Chondrocyte (in vitro differentiated cells): ENCODE measurements at regions not wholly inside any gene's neighbourhood (a gene's known extent, or its start where the extent isn't known, plus 50 kb on each side); places are given as distances from the start of the nearest gene placed in this dataset.

Source experiments
- DNase-seq: peaks from one replicate; pipeline ENCODE4 v3.0.0; 2021; ENCODE audit warnings: mixed read lengths, low spot score
- H3K27ac Mint-ChIP-seq: one replicate; pipeline ENCODE4 v1.8.0; 2021; ENCODE audit warnings: mild to moderate bottlenecking, moderate library complexity, mixed read lengths; ENCODE audit not compliant: unreplicated experiment
- H3K27me3 Mint-ChIP-seq: 2 replicates; pipeline ENCODE4 v1.8.0; 2021; ENCODE audit warnings: low read depth, mixed read lengths
- H3K36me3 Mint-ChIP-seq: 2 replicates; pipeline ENCODE4 v1.8.0; 2021; ENCODE audit warnings: low read depth, mixed read lengths
- H3K4me1 Mint-ChIP-seq: 2 replicates; pipeline ENCODE4 v1.8.0; 2021; ENCODE audit warnings: low read depth, mild to moderate bottlenecking, mixed read lengths
- H3K4me3 Mint-ChIP-seq: one replicate; pipeline ENCODE4 v1.8.0; 2021; ENCODE audit warnings: mild to moderate bottlenecking, moderate library complexity, mixed read lengths; ENCODE audit not compliant: unreplicated experiment
- H3K9me3 Mint-ChIP-seq: 2 replicates; pipeline ENCODE4 v1.8.0; 2021; ENCODE audit warnings: low read depth, mixed read lengths
- CTCF ChIP-seq: fragments of 200-600 bp; sonication (generic); IDR thresholded peaks from 2 replicates; pipeline ENCODE4 v1.5.0; 2021; ENCODE audit warnings: antibody characterized with exemption, mild to moderate bottlenecking, moderate library complexity

DNA sequence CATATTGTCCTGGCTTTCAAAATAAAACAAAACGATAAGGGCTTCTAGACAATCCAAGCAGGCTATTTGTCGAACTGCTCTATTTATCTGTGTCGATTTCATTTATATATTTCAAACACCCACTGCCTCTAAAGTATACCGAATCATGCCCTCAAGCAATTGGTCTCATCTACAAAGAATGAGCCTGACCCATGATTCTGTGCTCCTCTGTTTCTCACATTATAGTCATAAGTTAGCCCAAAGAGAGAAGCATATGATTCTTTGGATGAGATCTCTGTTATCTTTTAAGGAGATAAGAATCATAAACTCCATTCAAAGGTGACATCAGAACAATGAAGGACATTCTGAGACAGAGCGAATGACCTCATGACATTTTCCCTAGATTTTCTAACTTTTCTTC, 191.1 kb downstream of the MAP2K6 start:
- no peak for DNase-seq
- Mint-ChIP-seq H3K9me3 (no peaks in the 10 kb centered on the region), H3K4me3 (no peak overlapping the region), H3K4me1 (peaks cover 40% of the 10 kb centered on the region), H3K27me3 (no peaks in the 10 kb centered on the region), H3K36me3 (no peaks in the 10 kb centered on the region), H3K27ac (no peak overlapping the region)
- no peak for TF ChIP-seq CTCF

DNA sequence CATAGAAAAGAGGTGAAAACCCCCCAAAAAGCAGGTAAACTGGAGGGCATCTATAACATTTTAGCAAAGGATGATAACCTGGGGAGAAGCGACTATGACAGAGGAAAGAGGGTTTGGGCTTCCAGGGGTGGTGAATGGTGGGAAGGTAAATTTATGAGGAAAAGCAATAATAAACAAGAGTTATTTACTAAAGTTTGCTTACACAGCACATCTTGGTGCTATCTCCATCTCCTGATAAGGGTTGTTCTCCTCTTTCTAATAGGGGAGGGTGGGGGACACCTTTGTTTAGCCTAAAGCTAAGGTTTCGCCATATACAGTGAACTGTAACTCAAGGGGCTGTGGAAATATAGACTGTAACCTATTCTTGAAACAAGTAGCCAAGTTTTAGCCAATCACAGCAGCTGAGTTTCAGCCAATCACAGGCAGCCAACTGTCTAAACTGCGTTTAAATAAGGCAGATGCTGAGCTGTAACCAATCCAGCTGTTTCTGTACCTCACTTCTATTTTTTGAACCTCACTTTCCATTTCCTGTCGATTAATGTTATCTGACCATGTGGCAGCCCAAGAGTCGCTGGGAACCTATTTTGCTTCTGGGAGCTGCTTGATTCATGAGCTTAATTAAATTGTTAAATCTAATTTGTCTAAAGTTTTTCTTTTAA, 191.8 kb downstream of the MAP2K6 start:
- peaks cover 40% of the 10 kb centered on the region for H3K4me1 Mint-ChIP-seq
- DNase-seq = no peak

GRCh38 chr17:69607162-69607834, 192.8 kb downstream of the MAP2K6 start:
- Mint-ChIP-seq H3K27me3 (no peaks in the 10 kb centered on the region), H3K9me3 (no peaks in the 10 kb centered on the region), H3K4me3 (no peak overlapping the region), H3K36me3 (no peaks in the 10 kb centered on the region), H3K4me1 (peaks cover 40% of the 10 kb centered on the region), H3K27ac (peak overlapping the region; percentile 62)
- DNase-seq = no peak
- peak; percentile 98 for TF ChIP-seq CTCF

More for the DNA sequence above, 191.8 kb downstream of the MAP2K6 start:
- Mint-ChIP-seq H3K4me3 (no peak overlapping the region), H3K9me3 (no peaks in the 10 kb centered on the region), H3K27ac (no peak overlapping the region), H3K27me3 (no peaks in the 10 kb centered on the region), H3K36me3 (no peaks in the 10 kb centered on the region)
- no peak for TF ChIP-seq CTCF

- Mint-ChIP-seq H3K4me3 (no peak overlapping the region), H3K27ac (peak overlapping the region; percentile 62), H3K4me1 (peaks cover 40% of the 10 kb centered on the region), H3K27me3 (no peaks in the 10 kb centered on the region), H3K9me3 (no peaks in the 10 kb centered on the region), H3K36me3 (no peaks in the 10 kb centered on the region)
- no peak for TF ChIP-seq CTCF
- DNase-seq = no peak
These were observed 193.6 kb downstream of the MAP2K6 start for GRCh38 chr17:69608141-69608540.

DNA sequence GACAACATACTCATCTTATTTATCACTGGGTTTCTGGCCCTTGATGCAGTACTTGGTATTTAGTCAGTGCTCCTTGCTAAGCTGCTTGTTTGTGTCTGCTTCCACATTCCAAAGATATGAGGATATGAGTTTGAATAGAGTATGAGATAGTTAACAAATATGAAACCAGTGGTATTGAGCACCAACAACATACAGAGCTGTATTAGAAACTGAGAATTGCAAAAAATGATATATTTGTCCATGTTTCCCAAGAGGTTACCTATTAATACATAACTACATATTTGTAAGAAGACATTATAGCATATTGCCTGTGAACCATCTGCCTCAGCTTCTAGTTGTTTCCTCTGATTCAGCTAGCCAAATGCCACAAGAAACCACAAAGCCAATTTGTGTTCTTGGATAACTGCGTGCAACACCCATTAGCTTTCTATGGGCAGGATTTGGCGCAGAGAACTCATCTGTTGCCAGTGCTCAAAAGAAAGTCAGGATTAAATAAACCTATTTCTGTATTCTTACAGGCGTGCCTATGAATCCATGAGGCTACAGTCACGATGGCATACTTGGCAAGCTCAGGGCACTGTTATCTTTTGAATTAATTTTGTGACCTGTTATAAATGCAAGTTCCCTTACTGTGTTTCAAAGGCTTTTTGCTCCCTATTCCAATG, 194.4 kb downstream of the MAP2K6 start:
- peak overlapping the region; percentile 62 for H3K27ac Mint-ChIP-seq
- no peaks in the 10 kb centered on the region for H3K27me3 Mint-ChIP-seq
- no peaks in the 10 kb centered on the region for H3K36me3 Mint-ChIP-seq
- H3K4me3 Mint-ChIP-seq = no peak overlapping the region
- peaks cover 40% of the 10 kb centered on the region for H3K4me1 Mint-ChIP-seq
- H3K9me3 Mint-ChIP-seq = no peaks in the 10 kb centered on the region
- DNase-seq = no peak
- no peak for TF ChIP-seq CTCF
